ENCODE measurements at regions not wholly inside any gene's neighbourhood (a gene's known extent, or its start where the extent isn't known, plus 50 kb on each side); places are given as distances from the start of the nearest gene placed in this dataset.

GRCh38 chr13:92954746-92955145 lies 271.9 kb upstream of the GPC6 start:
- Histone ChIP-seq H3K9me3 (replicated peaks; ENCODE audit: control insufficient read depth, insufficient read depth, low read length) (peaks cover 3% of the 10 kb centered on the region), H3K4me1 (ENCODE audit: control insufficient read depth, extremely low read depth, insufficient read depth, low read length) (no peaks in the 10 kb centered on the region), H3K4me2 (ENCODE audit: insufficient read depth, low read length) (no peak overlapping the region), H3K9me1 (replicated peaks; ENCODE audit: control insufficient read depth, extremely low read depth, insufficient read depth, low read length) (no peaks in the 10 kb centered on the region), H3K27me3 (ENCODE audit: control insufficient read depth in 2 of 2, insufficient read depth in 2 of 2, low read length in 2 of 2) (no peaks in the 10 kb centered on the region), H3K4me3 (replicated peaks in 1 of 3; ENCODE audit: insufficient read depth in 1 of 3, low read depth in 1 of 3, low read length in 3 of 3) (no peak overlapping the region), H2AFZ (ENCODE audit: low read depth, low read length) (no peak overlapping the region), H3K27ac (ENCODE audit: insufficient read depth, low read depth, low read length) (no peak overlapping the region), H4K20me1 (replicated peaks; ENCODE audit: control insufficient read depth, extremely low read depth, insufficient read depth, low read length) (no peaks in the 10 kb centered on the region), H3K36me3 (ENCODE audit: control insufficient read depth in 2 of 2, extremely low read depth in 1 of 2, insufficient read depth in 2 of 2, low read length in 2 of 2) (no peaks in the 10 kb centered on the region), H3K9ac (replicated peaks; ENCODE audit: extremely low read depth, insufficient read depth, low read length) (no peak overlapping the region), H3K79me2 (ENCODE audit: control insufficient read depth, insufficient read depth, low read length) (no peaks in the 10 kb centered on the region)
- FAIRE-seq (no peak), DNase-seq (ENCODE audit: low read depth, low spot score) (no peak)
- ChIA-PET POLR2A (no interaction called here), CTCF (no interaction called here)
- TF ChIP-seq, protein P1, sequence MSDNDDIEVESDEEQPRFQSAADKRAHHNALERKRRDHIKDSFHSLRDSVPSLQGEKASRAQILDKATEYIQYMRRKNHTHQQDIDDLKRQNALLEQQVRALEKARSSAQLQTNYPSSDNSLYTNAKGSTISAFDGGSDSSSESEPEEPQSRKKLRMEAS (IDR thresholded peaks at IDR 0.05; ENCODE audit: insufficient read depth, insufficient read length), result no peak
- TF ChIP-seq FOS (IDR thresholded peaks at IDR 0.05; ENCODE audit: borderline replicate concordance, insufficient read depth, low read length), result no peak
- TF ChIP-seq POLR2AphosphoS5 (IDR thresholded peaks at IDR 0.05; ENCODE audit: insufficient read depth, low read depth, low read length), result no peak
- TF ChIP-seq CTCF (IDR thresholded peaks at IDR 0.05; ENCODE audit: extremely low read depth in 1 of 2, insufficient read depth in 1 of 2, low read depth in 1 of 2, low read length in 2 of 2), result no peak
- no peak for TF ChIP-seq EZH2 (IDR thresholded peaks at IDR 0.05; ENCODE audit: borderline replicate concordance, low read depth, low read length, severe bottlenecking)
- TF ChIP-seq MYC (IDR thresholded peaks at IDR 0.05; ENCODE audit: low read depth, low read length), result no peak
- TF ChIP-seq GATA2 (IDR thresholded peaks at IDR 0.05; ENCODE audit: insufficient read depth, insufficient read length, low read depth, low read length), result no peak
- TF ChIP-seq JUN (IDR thresholded peaks at IDR 0.05; ENCODE audit: borderline replicate concordance, insufficient read depth, insufficient read length, low read depth), result no peak
- TF ChIP-seq POLR2A (IDR thresholded peaks at IDR 0.05; ENCODE audit: low read depth, low read length), result no peak
- intact Hi-C loops (cut with micrococcal nuclease), result no loop called here
- dilution Hi-C loops (cut with MboI; ENCODE audit: extremely low pct_ligation_motif_present, low sequenced_read_pairs), result no loop called here
- no TSS peak for BruUV-seq (replicated peaks)

Measured in endothelial cell of umbilical vein (primary cell).